CD4-positive, alpha-beta T cell treated with Interleukin-4 for 1 hour (primary cell): ENCODE measurements at regions not wholly inside any gene's neighbourhood (a gene's known extent, or its start where the extent isn't known, plus 50 kb on each side); places are given as distances from the start of the nearest gene placed in this dataset.
"Not testable (repeated sequence)": the region's sequence is repeated elsewhere in the genome, so short reads cannot be mapped to it uniquely, and the experiment has no call there.

Source experiments
- DNase-seq, 2 donors: peaks; one replicate each; pipeline ENCODE4 v3.0.0-alpha.2; 2020 to 2022

DNA sequence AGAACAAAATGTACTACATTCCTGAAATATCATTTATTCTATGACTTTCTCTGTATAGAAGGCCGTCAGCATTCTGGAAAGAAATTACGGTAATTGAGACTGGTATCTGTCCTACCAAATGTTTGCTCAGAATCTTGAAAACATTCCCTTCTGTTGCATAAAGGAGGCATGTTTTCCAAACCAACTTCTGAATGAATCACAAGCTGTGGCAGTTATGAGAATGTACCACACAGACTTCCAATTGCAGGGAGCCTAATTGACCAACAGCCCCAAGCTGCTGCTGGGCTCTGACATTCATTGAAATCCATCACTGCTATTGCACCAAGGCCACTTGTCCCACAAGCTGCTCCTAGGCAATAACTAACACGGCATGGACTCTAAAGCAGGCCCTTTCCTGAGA, 185.3 kb upstream of the CCDC196 start:
- DNase-seq = no peak

DNA sequence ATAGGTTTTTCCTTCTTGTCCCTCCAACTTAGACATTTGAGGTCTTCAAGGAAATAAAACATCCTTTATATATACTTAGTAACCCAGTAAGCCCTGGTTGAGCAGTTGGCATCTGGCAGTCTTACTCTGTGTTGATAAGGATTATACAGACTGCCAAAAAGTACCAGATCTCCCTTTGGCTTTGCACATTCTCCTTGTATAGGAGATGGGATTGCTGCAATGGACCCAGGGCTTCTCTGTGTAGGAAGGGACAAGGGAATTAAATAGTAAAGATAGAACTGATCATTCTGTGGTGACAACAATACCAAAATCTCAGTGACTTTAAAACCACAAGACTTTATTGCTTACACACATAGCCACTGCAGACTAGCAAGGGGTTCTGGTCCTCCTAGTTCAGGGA, 180.1 kb upstream of the CCDC196 start:
- no peak for DNase-seq

DNA sequence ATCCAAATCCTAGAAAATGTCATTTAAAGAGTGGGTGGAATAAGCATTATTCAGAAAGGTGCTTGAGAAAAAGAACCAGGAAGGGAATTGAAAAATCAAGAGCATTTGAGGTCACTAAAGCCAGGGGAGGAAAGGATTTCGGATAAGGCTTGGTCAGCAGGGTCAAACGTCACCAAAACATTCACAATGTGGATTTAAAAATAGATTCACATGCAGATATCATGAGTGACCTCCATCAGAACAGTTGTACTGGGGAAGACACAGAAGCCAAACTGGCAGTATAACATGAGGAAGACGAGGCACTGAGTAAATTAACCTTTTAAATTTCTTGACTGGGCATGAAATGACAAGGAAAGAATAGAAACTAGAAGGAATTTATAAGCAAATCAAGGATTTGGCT, 175.1 kb upstream of the CCDC196 start:
- DNase-seq = no peak

DNA sequence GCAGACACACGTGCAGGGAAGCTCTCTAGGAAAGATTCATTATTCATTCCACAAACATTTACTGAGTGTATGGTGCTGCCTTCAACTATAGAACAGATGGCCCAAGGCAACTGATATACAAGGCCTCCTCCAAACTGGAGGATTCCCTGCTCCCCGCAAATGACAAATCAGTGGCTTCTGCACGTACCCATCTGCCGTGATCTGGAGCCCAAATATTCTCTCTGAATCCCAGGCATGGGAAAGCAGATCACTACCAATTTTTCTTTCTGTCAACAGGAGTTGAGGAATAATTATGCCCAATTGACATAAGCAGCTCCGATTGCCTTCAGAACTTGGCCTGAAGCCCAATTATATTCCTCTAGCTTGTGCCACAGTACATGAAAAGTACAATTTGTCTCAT, 174.2 kb upstream of the CCDC196 start:
- no peak for DNase-seq

DNA sequence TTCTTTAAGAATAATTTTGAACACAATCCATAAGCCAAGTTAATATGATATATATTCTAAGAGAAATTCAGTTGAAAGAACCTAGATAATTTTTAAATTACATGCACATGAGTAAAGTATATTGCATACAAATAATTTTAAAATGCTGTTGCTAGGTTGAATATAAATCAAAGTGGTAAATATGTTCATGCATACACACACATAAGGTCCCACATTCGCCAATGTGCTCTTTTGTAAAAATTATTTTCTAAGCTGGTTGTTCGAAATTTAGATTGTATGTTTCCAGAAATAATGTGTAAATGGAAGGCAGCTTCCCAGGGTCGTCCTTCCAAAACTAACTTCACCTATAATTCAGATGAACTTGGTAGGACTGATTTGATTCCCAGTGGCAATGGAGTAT, 173.7 kb upstream of the CCDC196 start:
- DNase-seq = no peak

DNA sequence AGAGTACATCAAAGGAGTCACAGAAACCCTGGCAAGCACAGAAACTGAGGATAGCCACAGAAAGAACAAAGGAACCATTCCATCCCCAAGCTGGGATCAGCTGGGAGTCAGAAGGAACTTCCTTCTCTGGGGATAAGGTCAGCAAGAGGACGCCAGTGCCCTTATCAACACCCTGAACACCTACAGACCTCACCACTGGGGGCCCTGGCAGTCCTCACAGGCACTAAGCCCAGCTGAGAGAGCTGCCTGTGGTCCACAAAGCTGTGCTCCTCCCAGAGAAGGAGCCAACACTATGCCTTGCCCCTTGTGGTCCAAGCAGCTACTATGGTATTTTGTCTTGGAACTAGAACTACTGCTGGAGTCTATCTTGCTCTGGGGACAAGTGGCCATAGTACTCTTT, 171.1 kb upstream of the CCDC196 start:
- DNase-seq = no peak

DNA sequence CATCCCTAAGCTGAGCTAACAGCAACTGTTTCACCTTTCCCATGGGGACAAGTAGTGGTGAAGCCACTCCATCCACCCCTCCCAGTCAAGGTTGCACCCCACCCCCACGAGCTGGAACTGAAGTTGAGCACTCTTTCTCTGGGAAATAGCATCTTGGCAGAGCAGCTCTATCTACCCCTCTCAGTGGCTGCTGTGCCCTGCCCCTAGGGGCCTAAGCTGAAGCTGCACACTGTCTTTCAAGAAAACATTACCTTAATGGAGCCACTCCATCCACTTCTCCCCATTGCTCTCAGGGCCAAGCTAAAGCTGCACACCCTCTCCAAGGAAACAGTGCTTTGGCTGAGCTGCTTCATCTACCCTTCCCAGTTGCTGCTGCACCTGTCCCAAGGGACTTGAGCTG, 170.6 kb upstream of the CCDC196 start:
- no peak for DNase-seq

DNA sequence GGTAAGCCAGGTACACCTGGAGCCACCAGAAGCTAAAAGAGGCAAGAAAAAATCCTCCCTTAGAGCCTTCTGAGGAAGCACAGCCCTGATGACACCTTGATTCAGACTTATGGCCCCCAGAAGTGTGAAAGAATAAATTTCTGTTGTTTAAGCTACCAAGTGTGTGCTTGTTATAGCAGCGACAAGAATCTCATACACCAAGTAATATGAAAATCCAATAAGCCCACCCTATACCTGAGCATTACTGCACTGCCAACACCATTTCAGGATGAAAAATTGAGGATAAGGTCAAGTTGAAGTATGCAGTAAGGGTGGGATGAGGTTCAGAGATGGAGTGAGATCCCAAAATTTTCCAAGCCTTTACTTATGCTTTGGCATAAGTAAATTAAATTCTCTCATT, 163.6 kb upstream of the CCDC196 start:
- no peak for DNase-seq

DNA sequence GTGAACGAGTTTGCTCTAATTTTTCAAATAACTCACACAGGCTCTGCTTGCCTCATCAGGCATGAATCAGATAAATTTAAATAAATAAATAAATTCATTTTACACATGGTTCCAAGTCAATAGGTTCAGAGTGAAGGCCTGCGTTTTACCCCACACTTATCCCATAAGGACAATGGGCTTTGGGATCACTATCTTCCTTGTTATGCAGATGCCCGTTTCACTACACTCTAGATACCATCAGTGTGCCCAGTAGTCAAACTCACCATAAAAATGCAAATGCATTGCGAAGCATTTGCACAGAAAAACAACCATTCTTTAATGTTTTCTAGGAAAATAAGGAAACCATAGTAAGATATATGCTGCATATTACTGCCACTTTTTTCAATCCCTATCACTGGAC, 155.9 kb upstream of the CCDC196 start:
- no peak for DNase-seq

DNA sequence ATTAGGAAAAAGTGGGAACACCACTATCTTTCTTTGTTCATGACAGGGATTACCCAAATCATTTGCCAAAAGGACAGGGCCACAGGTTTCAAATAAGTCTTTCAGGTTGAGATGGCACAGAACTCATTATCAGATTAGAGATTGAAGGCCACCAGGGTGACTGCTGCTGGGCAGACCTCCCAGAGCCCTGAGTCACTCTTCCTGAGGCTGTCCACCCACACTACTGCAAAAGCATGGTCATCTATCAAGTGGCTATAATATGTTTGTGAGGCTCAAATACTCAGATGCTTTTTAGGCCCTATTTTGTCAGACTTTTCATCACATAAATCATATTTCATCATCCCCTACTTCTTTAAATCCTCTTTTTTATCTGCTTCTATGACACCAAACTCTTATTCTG, 155.3 kb upstream of the CCDC196 start:
- no peak for DNase-seq

DNA sequence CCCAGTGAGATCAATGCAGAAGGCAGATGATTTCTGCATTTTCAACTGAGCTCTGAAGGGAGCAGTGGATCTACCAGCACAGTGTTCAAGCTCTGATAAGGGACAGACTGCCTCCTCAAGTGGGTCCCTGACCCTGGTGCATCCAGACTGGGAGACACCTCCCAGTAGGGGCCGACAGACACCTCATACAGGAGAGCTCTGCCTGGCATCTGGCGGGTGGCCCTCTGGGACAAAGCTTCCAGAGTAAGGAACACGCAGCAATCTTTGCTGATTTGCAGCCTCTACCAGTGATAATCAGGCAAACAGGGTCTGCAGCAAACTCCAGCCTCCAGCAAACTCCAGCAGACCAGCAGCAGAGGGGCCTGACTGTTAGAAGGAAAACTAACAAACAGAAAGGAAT, 152.9 kb upstream of the CCDC196 start:
- DNase-seq = not testable (repeated sequence)

DNA sequence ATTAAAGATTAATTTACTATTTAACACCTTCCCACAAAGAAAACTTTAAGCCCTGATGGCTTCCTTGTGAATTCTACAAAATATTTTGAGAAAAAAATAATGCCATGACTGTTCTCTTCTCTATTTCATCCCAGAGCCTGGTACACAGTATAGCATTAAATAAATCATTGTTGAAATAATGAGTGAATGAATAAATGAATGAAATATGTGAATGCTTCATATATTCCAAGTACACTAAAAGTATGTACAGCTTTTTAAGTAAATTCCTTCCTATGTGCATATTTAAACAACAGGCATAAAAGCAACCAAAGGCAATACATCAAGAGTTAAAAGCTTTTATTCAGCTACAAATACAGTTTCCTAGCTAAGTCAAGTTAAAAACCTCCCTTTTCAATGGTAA, 144.9 kb upstream of the CCDC196 start:
- no peak for DNase-seq

DNA sequence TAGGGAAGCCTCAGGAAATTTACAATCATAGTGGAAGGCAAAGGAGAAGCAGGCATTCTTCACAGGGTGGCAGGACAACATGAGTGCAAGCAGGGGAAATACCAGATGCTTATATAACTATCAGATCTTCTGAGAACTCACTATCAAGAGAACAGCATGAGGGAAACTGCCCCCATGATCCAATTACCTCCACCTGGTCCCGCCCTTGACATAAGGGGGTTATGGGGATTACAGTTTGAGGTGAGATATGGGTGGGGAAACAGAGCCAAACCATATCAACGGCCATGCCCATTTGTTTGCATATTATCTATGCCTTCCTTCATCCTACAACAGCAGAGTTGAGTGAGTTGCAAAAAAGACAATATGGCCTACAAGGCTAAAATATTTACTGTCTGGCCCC, 140.2 kb upstream of the CCDC196 start:
- no peak for DNase-seq

DNA sequence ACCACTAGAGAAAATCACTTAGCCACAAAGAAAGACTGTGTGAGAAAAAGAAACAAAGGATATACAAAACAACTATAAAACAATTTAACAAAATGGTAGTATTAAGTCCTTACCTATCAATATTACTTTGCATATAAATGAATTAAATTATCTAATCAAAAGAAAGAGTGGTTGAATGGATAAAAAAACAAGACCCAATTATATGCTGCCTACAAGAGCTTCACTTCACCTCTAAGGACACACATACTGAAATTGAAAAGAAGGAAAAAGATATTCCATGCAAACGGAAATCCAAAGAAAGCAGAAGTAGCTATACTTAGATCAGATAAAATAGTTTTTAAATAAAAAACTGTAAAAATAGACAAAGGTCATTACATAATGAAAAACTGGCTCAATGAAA, 134.9 kb upstream of the CCDC196 start:
- DNase-seq = no peak

DNA sequence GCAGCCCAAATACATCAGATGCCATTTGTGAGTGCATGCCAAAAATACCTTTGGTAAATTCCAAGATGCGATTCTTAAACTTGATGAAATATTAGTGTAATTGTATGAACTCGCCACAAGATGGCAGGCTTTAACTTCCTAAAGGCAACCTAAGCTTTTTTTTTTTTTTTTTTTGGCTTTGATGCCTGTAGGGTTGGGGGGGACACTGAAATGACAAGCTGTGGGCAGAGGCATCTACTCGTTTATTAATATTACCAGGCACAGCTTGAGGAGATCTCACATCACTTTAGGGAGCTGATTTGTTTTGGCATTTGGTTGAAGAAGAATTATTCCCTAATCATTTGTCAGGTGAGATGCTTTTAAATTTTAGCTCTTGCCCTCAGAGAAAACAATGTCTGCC, 126.7 kb upstream of the CCDC196 start:
- peak in 1 of 2 donors; percentile 48 for DNase-seq

DNA sequence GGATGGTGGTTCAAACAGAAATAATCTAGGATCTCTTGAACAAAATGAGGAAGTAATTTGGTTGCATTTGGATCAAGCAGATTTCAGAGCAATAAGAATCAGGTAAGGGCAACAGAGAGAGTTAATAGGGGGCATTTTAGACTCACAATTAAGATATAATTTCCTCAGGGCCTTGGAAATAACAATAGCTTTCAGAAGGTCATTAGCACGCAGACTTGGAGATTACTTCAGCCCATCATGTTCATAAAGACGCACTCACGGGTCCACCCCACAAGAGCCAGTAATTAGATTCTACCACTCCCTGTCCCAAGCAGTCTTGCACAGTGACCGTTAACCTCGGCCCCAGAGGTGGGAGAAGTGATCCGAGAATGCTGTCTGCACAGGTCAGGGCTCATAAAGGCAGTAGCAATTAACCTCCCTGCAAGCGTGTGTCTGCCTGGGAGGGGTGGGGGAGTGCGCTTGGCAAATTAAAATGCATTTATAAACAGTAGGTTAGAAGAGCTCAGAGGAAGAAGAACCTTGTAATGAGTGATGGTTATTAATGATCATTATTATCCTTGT, 125.7 kb upstream of the CCDC196 start:
- no peak for DNase-seq

DNA sequence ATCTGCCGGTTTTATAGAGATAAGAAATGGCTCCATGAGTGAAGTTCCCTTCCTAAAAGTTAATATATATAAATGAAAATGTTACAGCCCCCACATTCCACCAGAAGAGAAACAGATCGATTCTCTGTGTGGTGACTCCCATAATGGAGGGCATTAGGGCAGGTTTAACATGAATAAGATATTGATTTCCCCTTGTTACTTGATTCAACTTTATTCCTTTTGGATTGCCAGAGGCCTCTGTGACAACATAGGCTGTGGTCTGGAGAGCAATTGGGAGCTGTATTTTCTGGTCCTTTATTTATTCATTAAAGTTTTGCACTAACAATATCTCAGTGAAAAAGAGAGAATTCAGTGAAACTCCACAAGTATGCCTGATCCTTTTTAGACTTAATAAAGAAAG, 125.2 kb upstream of the CCDC196 start:
- DNase-seq = no peak

DNA sequence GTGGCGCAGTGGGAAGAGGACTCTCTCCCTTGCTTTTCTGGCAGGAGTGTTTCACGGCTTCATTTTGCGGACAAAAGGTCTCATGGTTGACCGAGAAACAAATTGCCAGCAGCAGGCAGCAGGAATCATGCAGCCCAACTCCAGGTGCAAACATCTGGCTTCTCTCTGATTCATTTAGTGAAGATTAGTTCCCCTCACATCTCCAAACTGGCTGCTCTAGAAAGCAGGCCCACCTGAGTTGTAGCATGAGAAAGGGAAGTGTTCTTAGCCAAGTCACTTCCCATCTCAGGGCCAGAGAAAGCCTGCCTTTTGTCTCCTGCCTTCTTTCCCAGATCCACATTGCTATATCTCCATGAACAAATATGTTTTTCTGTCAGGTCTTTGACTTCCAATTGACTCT, 120.8 kb upstream of the CCDC196 start:
- DNase-seq = no peak

DNA sequence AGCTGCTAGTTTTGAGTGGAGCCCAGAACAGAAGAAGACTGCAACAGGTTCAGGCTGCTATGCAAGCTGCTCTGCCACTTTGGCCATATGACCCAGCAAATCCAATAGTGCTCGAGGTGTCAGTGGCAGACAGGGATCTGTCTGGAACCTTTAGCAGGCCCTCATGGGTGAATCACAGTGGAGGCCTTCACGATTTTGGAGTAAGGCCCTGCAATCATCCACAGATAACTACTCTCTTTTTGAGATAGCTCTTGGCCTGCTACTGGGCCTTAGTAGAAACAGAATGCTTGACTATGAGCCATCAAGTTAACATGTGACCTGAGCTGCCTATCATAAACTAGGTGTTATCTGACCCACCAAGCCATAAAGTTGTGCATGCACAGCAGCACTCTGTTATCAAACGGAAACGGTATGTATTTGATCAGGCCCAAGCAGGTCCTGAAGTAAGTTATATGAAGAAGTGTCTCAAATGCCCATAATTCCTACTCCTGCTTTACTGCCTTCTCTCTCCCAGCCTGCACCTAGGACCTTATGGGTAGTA, 116.9 kb upstream of the CCDC196 start:
- no peak for DNase-seq

DNA sequence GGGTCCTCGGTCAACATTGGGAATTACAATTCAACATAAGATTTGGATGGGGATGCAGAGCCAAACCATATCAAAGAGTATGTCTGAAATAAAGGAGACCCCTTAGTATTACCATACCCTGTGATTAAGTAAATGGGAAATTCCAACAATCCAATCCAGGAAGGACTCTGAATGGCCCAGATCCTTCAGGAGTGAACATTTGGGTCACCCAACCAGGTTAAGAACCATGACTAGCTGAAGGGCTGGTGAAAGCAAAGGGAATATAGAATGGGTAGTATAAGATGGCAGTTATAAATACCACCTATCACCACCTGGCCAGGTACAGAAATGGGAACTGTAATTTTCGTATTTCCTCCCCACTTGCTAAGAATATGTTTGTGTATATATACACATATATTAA, 114.4 kb upstream of the CCDC196 start:
- DNase-seq = no peak

DNA sequence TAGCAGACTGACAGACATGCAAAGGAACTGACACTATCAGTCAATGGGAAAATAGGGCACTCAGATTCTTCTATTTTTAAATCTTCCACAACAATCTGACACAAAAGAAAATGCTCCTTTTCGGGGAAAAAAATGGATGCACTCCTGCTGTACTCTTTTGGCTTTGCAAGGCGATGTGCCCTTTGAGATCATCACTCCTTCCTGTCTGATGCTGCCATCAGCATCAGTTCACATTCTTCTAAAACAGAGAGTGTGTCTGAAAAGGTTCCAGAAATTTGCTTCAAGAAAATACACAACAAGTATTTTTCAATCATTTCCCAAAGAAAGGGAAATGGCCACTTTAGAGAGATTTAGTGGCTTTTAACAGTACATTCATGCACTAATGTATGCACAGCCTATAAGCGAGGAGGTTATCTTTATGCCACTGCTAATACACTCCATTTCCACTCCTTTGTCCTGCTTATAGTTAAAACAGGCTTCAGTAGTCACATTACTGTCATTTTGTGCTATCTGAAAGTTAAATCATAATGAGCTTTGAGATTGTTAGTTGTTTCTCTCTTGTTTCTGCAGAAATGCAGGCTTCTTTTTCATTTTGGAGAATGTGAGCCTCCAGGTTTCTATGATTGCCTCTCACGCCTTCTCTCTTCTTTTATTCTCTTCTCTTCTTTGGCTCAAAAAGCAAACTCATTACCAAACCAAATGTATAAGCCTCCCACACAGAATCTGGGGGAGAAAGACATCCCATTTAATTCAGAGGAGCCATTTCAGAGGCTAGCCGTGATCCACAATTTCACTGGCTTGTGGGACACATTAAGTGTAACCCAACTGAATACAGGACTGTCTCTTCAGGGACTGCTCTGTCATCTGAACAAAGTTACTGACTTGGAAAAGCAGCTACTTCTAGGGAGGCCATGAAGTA, 110.9 kb upstream of the CCDC196 start:
- no peak for DNase-seq

DNA sequence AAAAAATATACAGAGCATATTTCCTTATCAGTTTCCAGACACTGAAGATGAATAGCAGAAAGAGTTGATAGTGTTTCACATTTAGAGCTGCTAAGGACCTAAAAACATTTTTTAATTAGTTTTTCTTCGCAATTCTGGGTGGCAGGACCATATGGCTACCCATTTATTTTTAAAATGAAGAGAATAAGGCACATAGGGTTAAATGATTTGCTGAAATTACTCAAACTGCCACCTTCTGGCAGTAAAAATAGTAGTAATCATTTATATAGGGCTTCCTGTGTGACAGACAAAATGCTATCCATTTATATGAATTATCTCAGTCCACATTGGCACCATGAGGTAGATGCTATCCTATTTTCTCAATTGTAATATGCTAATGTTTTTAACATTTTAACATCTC, 108.6 kb upstream of the CCDC196 start:
- no peak for DNase-seq

DNA sequence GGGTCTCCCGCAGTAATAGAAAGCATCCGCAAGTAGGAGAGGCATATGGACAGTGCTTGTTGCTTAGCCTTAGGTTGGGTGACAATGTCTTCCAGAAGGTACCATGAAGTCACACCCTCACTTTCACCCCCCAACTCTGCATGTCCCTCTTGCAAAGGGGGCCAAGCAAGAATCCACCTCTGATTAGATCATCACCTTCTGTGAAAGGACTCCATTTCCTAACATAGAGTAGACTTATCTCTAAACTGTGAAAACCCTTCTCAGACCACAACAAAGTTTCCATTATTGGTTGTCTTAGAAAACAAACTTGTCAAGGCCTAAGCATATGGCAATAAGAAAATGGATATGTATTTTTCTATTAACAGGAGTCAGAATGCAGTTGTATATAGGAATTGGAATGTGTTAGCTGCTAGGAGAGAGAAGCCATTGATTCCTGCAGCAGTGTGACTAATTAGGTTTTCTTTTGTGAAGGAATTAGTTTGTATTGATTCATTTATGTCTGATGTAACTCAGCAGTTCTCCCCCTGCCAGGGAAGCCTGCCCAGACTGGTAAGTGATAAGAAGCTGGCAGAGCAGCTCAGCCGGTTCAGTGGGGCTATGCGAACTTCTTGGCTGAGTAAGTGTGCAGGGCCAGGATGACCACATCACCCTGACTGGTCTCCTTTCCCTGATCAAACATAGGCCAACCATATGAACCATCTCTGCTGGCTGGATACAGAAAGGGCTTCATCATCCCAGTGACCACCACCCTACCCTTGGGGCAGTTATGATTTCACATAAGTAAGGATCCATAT, 107.3 kb upstream of the CCDC196 start:
- no peak for DNase-seq

DNA sequence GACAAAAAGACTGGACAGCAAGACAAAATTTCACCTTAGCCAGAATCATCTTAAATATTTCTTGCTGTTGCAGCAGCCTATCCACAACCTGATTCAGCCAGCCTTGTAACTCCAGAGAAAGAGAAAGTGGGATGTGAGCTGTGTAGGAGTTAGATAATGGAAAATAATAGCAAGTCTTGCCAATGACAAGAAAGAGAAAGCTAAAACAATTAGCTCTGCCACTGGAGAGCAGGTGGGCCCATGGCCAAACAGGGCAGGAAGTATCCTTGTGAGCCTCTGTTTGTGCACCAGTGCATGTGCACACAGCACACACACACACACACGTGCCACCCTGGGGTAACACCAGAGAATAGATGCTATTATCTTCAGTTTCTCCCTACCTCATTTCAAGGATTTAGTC, 106.0 kb upstream of the CCDC196 start:
- DNase-seq = no peak
